HUDEP-2 (cell line): ENCODE measurements at regions not wholly inside any gene's neighbourhood (a gene's known extent, or its start where the extent isn't known, plus 50 kb on each side); places are given as distances from the start of the nearest gene placed in this dataset.
A peak's percentile ranks its signal among the peaks of the same experiment; 100 is the strongest.

Experiments
- DNase-seq, 76 experiments: peaks; one replicate each; lab custom pipeline; 2025; ENCODE audit not compliant: unreplicated experiment in 76 of 76; lab: John Stamatoyannopoulos, UW

GRCh38 chr5:163770625-163771024 is 265.2 kb downstream of the MAT2B start:
- DNase-seq = no peak

- no peak for DNase-seq
Observed at GRCh38 chr5:163772241-163772640, 266.8 kb downstream of the MAT2B start.

- DNase-seq = no peak
Observed at GRCh38 chr5:163772644-163773043, 267.2 kb downstream of the MAT2B start.

- DNase-seq = no peak
Observed at GRCh38 chr5:163773226-163773625, 267.8 kb downstream of the MAT2B start.

GRCh38 chr5:163789870-163790269 is 284.5 kb downstream of the MAT2B start:
- no peak for DNase-seq

- DNase-seq = no peak
Observed at GRCh38 chr5:163790497-163790896, 285.1 kb downstream of the MAT2B start.

- DNase-seq = no peak
Observed at GRCh38 chr5:163794993-163795392, 289.6 kb downstream of the MAT2B start.

- no peak for DNase-seq
Observed at GRCh38 chr5:163807781-163808180, 302.4 kb downstream of the MAT2B start.

GRCh38 chr5:163809473-163809872 is 304.1 kb downstream of the MAT2B start:
- DNase-seq = no peak

- DNase-seq = no peak
Observed at GRCh38 chr5:163813900-163814299, 308.5 kb downstream of the MAT2B start.

- no peak for DNase-seq
Observed at GRCh38 chr5:163815240-163815791, 309.9 kb downstream of the MAT2B start.

GRCh38 chr5:163821142-163821541 is 315.7 kb downstream of the MAT2B start:
- DNase-seq = peak in 1 of 76 experiments; percentile 2

- no peak for DNase-seq
Observed at GRCh38 chr5:163822548-163822947, 317.1 kb downstream of the MAT2B start.

GRCh38 chr5:163825661-163826060 is 320.2 kb downstream of the MAT2B start:
- DNase-seq = no peak

GRCh38 chr5:163826201-163826600 is 320.8 kb downstream of the MAT2B start:
- DNase-seq = no peak

- DNase-seq = no peak
Observed at GRCh38 chr5:163832155-163832554, 326.7 kb downstream of the MAT2B start.

GRCh38 chr5:163838738-163839137 is 333.3 kb downstream of the MAT2B start:
- DNase-seq = no peak

- DNase-seq = no peak
Observed at GRCh38 chr5:163846512-163846911, 341.1 kb downstream of the MAT2B start.

GRCh38 chr5:163855754-163856153 is 350.3 kb downstream of the MAT2B start:
- no peak for DNase-seq

GRCh38 chr5:163861670-163862069 is 356.3 kb downstream of the MAT2B start:
- DNase-seq = no peak

GRCh38 chr5:163867324-163867723 is 361.9 kb downstream of the MAT2B start:
- no peak for DNase-seq

GRCh38 chr5:163867738-163868137 is 362.3 kb downstream of the MAT2B start:
- DNase-seq = no peak

- DNase-seq = no peak
Observed at GRCh38 chr5:163869581-163869980, 364.2 kb downstream of the MAT2B start.
